IMR-90 (cell line): ENCODE measurements at regions not wholly inside any gene's neighbourhood (a gene's known extent, or its start where the extent isn't known, plus 50 kb on each side); places are given as distances from the start of the nearest gene placed in this dataset.

Source experiments
- BHLHE40 ChIP-seq: fragments of 150-350 bp; IDR thresholded peaks from 2 replicates; pipeline ENCODE4 v1.6.1; 2016; ENCODE audit warnings: mild to moderate bottlenecking, low read depth, low read length
- CEBPB ChIP-seq: IDR thresholded peaks from 2 replicates; pipeline ENCODE4 v1.6.1; 2012; ENCODE audit warnings: low read depth, low read length, improper control_type of control experiment
- CHD1 ChIP-seq: IDR thresholded peaks from 2 replicates; pipeline ENCODE4 v1.6.1; 2012; ENCODE audit warnings: low read depth, low read length, improper control_type of control experiment
- FOS ChIP-seq: fragments of 150-350 bp; IDR thresholded peaks from 2 replicates; pipeline ENCODE4 v1.6.1; 2016; ENCODE audit warnings: low read depth, low read length
- MAZ ChIP-seq: IDR thresholded peaks from 2 replicates; pipeline ENCODE4 v1.6.1; 2012; ENCODE audit warnings: low read depth, mild to moderate bottlenecking, low read length, improper control_type of control experiment, moderate library complexity, borderline replicate concordance
- POLR2A ChIP-seq: IDR thresholded peaks from 2 replicates; pipeline ENCODE4 v1.6.1; 2012; ENCODE audit warnings: mild to moderate bottlenecking, low read depth, low read length
- RAD21 ChIP-seq: IDR thresholded peaks from 2 replicates; pipeline ENCODE4 v1.6.1; 2012; ENCODE audit warnings: low read length, improper control_type of control experiment
- RCOR1 ChIP-seq: IDR thresholded peaks from 2 replicates; pipeline ENCODE4 v1.6.1; 2012; ENCODE audit warnings: mild to moderate bottlenecking, low read length, improper control_type of control experiment; ENCODE audit not compliant: insufficient replicate concordance
- RFX5 ChIP-seq: IDR thresholded peaks from 2 replicates; pipeline ENCODE4 v1.8.0; 2012; ENCODE audit warnings: low read depth, mild to moderate bottlenecking, low read length, moderate library complexity
- SMC3 ChIP-seq: fragments of 150-350 bp; IDR thresholded peaks from 2 replicates; pipeline ENCODE4 v1.6.1; 2016; ENCODE audit warnings: low read depth, mild to moderate bottlenecking, antibody characterized with exemption, low read length, moderate library complexity
- TF ChIP-seq, protein P1 (sequence below): conservative IDR thresholded peaks from 2 replicates; pipeline ENCODE4 v1.5.1; 2012; ENCODE audit warnings: mild to moderate bottlenecking, low read depth, low read length, improper control_type of control experiment
- TF ChIP-seq, protein P2 (sequence below): fragments of 150-350 bp; IDR thresholded peaks from 2 replicates; pipeline ENCODE4 v1.6.1; 2017; ENCODE audit warnings: mild to moderate bottlenecking, antibody characterized with exemption, low read length, low read depth

DNA sequence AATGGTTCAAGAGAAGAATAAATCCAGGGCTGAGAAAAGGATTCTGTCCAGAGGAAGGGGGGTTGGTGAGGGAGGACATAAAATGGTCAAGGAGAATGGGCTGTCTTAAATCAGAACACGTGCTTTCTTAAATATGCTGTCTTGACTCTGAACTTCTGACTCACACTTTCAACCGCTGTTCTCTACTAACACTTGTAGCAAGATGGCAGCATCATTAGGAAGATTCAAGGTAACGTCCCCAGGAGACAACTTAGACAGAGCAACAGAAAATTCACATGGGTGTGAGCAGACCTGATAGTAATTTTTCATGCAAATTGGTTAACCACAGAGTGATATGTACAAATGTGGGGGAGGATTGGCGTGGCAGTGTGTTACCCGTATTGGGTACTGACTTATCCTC lies 126.8 kb upstream of the GALNT17 start:
- no peak for TF ChIP-seq POLR2A
- TF ChIP-seq, protein P1, sequence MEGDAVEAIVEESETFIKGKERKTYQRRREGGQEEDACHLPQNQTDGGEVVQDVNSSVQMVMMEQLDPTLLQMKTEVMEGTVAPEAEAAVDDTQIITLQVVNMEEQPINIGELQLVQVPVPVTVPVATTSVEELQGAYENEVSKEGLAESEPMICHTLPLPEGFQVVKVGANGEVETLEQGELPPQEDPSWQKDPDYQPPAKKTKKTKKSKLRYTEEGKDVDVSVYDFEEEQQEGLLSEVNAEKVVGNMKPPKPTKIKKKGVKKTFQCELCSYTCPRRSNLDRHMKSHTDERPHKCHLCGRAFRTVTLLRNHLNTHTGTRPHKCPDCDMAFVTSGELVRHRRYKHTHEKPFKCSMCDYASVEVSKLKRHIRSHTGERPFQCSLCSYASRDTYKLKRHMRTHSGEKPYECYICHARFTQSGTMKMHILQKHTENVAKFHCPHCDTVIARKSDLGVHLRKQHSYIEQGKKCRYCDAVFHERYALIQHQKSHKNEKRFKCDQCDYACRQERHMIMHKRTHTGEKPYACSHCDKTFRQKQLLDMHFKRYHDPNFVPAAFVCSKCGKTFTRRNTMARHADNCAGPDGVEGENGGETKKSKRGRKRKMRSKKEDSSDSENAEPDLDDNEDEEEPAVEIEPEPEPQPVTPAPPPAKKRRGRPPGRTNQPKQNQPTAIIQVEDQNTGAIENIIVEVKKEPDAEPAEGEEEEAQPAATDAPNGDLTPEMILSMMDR = no peak
- TF ChIP-seq, protein P2, sequence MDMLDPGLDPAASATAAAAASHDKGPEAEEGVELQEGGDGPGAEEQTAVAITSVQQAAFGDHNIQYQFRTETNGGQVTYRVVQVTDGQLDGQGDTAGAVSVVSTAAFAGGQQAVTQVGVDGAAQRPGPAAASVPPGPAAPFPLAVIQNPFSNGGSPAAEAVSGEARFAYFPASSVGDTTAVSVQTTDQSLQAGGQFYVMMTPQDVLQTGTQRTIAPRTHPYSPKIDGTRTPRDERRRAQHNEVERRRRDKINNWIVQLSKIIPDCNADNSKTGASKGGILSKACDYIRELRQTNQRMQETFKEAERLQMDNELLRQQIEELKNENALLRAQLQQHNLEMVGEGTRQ = no peak
- no peak for TF ChIP-seq RFX5
- no peak for TF ChIP-seq RAD21
- TF ChIP-seq CHD1 = no peak
- no peak for TF ChIP-seq RCOR1
- no peak for TF ChIP-seq CEBPB
- TF ChIP-seq BHLHE40 = no peak
- no peak for TF ChIP-seq MAZ
- TF ChIP-seq FOS = no peak
- no peak for TF ChIP-seq SMC3
